ENCODE measurements at regions not wholly inside any gene's neighbourhood (a gene's known extent, or its start where the extent isn't known, plus 50 kb on each side); places are given as distances from the start of the nearest gene placed in this dataset.
"Not testable (repeated sequence)": the region's sequence is repeated elsewhere in the genome, so short reads cannot be mapped to it uniquely, and the experiment has no call there.

DNA sequence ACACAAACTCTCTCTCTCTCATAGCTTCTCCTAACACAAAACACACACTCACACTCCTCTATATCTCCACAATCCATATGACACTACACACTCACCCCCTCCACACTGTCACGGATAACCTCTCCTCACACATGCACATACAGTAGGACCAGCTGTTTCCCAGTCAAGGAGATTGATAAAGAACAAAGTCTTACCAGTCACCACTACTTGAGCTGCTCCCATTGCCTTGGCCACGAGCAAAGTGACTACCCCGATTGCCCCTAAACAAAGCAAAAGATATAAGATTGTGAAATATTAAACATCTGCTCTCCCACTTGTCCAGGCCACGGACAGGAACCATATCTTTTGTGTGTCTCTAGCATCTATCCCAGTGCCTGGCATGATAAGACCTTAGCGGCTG, 95.8 kb downstream of the TRIM69 start:
- H3K4me3 ChIP-seq (ENCODE audit: extremely low read depth, insufficient read depth, low read length, poor library complexity, severe bottlenecking); H3K36me3 ChIP-seq (ENCODE audit: control insufficient read depth, insufficient read depth, low read length); H3K9me3 ChIP-seq (ENCODE audit: control insufficient read depth, low read length); H3K27ac ChIP-seq (ENCODE audit: low read depth, low read length, severe bottlenecking); H3K4me1 ChIP-seq (ENCODE audit: control insufficient read depth, insufficient read depth, low read length, poor library complexity, severe bottlenecking): not testable (repeated sequence)
- 90 to 92% methylated on average over 1 of the region's 5 CpGs for WGBS, 2 experiments (ENCODE audit: insufficient coverage in 2 of 2)

DNA sequence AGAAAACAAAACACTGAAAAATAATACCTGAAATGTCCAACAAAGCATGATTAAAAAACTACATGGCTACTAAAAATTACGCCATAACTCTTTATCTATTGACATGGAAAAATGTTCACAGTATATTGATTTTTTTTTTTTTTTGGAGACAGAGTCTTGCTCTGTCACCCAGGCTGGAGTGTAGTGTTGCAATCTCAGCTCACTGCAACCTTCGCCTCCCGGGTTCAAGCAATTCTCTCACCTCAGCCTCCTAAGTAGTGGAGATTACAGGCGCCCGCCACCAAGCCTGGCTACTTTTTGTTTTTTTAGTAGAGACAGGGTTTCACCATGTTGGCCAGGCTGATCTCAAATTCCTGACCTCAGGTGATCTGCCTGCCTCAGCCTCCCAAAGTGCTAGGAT, 96.8 kb downstream of the TRIM69 start:
- H3K4me3 ChIP-seq (ENCODE audit: extremely low read depth, insufficient read depth, low read length, poor library complexity, severe bottlenecking); H3K4me1 ChIP-seq (ENCODE audit: control insufficient read depth, insufficient read depth, low read length, poor library complexity, severe bottlenecking); H3K27ac ChIP-seq (ENCODE audit: low read depth, low read length, severe bottlenecking); H3K36me3 ChIP-seq (ENCODE audit: control insufficient read depth, insufficient read depth, low read length); H3K9me3 ChIP-seq (ENCODE audit: control insufficient read depth, low read length): not testable (repeated sequence)
- no CpG with 5 or more reads among the region's 5 CpGs for WGBS, 2 experiments (ENCODE audit: insufficient coverage in 2 of 2)

DNA sequence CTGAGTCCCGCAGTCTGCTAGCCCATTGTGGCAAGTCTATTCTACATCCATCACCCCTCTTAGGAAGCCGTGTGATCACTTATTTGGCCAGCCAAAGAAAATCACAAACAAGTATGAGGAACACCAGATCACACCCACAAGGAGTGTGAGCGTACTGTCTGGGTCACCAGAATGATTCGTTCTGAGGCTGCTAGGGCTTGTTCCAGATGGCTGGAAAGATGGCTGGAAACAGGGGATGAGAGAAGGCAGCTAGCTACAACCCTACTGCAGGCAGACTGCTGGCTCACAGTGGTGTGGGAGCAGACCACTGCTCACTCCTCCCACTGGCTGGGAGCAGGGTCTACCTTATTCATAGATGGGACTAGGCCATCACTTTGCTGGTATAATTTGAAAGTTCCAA, 97.4 kb downstream of the TRIM69 start:
- not testable (repeated sequence) for H3K4me3 ChIP-seq (ENCODE audit: extremely low read depth, insufficient read depth, low read length, poor library complexity, severe bottlenecking); H3K4me1 ChIP-seq (ENCODE audit: control insufficient read depth, insufficient read depth, low read length, poor library complexity, severe bottlenecking); H3K27ac ChIP-seq (ENCODE audit: low read depth, low read length, severe bottlenecking); H3K9me3 ChIP-seq (ENCODE audit: control insufficient read depth, low read length); H3K36me3 ChIP-seq (ENCODE audit: control insufficient read depth, insufficient read depth, low read length)
- 100% methylated on average over 2 of the region's 4 CpGs; no CpG with 5 or more reads in 1 of the 2 experiments for WGBS, 2 experiments (ENCODE audit: insufficient coverage in 2 of 2)

DNA sequence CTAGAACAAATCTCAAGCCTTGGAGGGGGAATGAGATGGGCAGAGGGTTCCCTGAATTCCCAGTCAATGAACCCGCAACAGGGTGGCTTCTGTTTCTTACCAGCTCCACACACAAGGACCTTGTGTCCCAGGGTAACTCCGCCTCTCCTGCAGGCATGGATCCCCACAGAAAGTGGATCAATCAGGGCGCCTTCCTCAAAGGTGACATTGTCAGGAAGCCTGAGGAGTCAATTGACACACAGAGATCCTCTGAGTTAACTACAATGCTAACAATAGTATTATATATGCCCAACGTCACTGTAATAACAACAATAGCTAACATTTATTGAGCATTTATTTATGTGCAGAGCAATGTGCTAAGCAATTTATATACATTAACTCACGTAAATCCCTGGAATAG, 98.8 kb downstream of the TRIM69 start:
- WGBS, 2 experiments (ENCODE audit: insufficient coverage in 2 of 2), result no CpG with 5 or more reads among the region's 5 CpGs
- not testable (repeated sequence) for H3K4me1 ChIP-seq (ENCODE audit: control insufficient read depth, insufficient read depth, low read length, poor library complexity, severe bottlenecking); H3K9me3 ChIP-seq (ENCODE audit: control insufficient read depth, low read length); H3K36me3 ChIP-seq (ENCODE audit: control insufficient read depth, insufficient read depth, low read length); H3K4me3 ChIP-seq (ENCODE audit: extremely low read depth, insufficient read depth, low read length, poor library complexity, severe bottlenecking); H3K27ac ChIP-seq (ENCODE audit: low read depth, low read length, severe bottlenecking)

DNA sequence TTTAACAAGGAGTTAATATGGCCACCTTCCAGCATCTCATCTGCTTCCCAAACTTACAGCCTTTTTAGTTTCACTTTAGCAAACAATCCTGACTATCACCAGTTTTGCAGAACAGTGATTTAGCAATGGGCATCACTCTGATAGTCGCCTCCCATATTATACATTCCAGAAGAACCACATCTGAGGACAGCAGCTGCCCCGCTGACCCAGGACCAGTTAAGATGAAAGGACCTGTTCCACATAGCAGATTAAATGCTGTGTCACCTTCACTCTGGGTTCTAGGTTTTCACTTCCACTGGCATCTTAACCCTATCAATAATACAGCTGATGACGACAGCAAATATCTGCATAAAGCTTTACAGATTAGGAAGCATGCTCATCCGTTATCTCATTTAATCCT, 99.8 kb downstream of the TRIM69 start:
- no peak overlapping the region for H3K4me3 ChIP-seq (ENCODE audit: extremely low read depth, insufficient read depth, low read length, poor library complexity, severe bottlenecking)
- WGBS, 2 experiments (ENCODE audit: insufficient coverage in 2 of 2), result 74 to 100% methylated on average over 2 to 4 of the region's 4 CpGs
- H3K4me1 ChIP-seq (ENCODE audit: control insufficient read depth, insufficient read depth, low read length, poor library complexity, severe bottlenecking), result no peaks in the 10 kb centered on the region
- no peak overlapping the region for H3K27ac ChIP-seq (ENCODE audit: low read depth, low read length, severe bottlenecking)
- no peaks in the 10 kb centered on the region for H3K36me3 ChIP-seq (ENCODE audit: control insufficient read depth, insufficient read depth, low read length)
- H3K9me3 ChIP-seq (ENCODE audit: control insufficient read depth, low read length), result no peaks in the 10 kb centered on the region

DNA sequence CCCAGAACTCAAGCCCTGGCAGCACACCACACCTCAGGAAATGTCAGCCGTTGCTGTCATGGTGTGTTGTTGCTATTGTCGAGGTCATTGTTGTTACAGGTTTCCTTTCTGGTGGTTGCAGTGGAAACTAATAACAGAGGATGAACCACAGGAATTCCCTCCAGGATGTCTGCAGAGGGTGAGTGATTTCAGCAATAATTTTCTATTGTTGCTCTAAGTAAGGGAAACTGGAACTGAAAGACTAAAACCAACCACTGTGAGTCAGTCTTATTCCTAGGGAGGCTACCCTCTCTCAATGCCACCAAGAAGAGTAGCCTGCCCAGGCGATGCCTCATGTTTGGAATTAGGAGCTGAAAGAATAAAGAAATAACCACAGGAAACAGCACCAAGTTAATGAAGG, 102.6 kb downstream of the TRIM69 start:
- not testable (repeated sequence) for H3K4me3 ChIP-seq (ENCODE audit: extremely low read depth, insufficient read depth, low read length, poor library complexity, severe bottlenecking); H3K36me3 ChIP-seq (ENCODE audit: control insufficient read depth, insufficient read depth, low read length); H3K4me1 ChIP-seq (ENCODE audit: control insufficient read depth, insufficient read depth, low read length, poor library complexity, severe bottlenecking); H3K9me3 ChIP-seq (ENCODE audit: control insufficient read depth, low read length)
- H3K27ac ChIP-seq (ENCODE audit: low read depth, low read length, severe bottlenecking), result peak overlapping the region; percentile 59
- WGBS, 2 experiments (ENCODE audit: insufficient coverage in 2 of 2), result 82 to 100% methylated on average over 1 to 2 of the region's 3 CpGs

DNA sequence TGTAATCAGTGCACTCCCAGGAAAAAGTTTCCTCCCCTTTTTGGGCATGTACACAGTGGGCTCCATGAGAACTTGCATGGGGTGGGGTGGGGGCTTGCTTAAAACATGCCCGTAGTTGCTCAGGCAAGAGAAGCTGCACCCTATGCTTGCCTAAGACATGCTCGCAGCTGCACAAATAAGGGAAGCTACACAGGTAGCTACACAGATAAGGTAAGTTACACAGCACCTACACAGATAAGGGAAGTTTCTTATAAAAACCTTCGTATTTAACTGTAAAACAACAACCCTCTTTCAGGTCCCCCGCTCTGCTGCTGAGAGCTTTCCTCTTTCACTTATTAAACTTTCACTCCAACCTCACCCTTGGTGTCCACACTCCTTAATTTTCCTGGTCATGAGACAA, 105.4 kb downstream of the TRIM69 start:
- WGBS, 2 experiments (ENCODE audit: insufficient coverage in 2 of 2), result 86 to 90% methylated on average over 2 to 3 of the region's 4 CpGs
- H3K27ac ChIP-seq (ENCODE audit: low read depth, low read length, severe bottlenecking); H3K36me3 ChIP-seq (ENCODE audit: control insufficient read depth, insufficient read depth, low read length); H3K4me3 ChIP-seq (ENCODE audit: extremely low read depth, insufficient read depth, low read length, poor library complexity, severe bottlenecking); H3K4me1 ChIP-seq (ENCODE audit: control insufficient read depth, insufficient read depth, low read length, poor library complexity, severe bottlenecking); H3K9me3 ChIP-seq (ENCODE audit: control insufficient read depth, low read length): not testable (repeated sequence)

DNA sequence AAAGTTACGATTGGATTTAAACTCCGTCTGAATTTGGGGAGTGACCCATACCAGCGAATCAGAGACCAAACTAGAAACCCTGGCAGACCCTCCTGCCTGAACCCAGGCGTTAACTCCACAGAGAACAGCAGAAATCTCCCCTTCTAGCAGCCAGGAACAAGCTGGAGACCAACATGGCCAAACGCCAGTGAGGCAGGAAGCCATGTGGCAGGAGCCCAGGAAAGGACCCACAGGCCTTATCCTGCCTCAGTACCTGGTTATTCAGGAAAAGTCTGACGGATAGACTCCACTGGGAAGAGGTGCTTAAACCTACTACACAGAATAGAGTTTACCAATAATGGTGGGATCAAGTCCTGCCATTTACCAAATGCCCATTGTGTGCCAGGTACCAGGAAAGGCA, 106.6 kb downstream of the TRIM69 start:
- 83 to 89% methylated on average over 5 of the region's 6 CpGs for WGBS, 2 experiments (ENCODE audit: insufficient coverage in 2 of 2)
- not testable (repeated sequence) for H3K27ac ChIP-seq (ENCODE audit: low read depth, low read length, severe bottlenecking); H3K36me3 ChIP-seq (ENCODE audit: control insufficient read depth, insufficient read depth, low read length); H3K4me3 ChIP-seq (ENCODE audit: extremely low read depth, insufficient read depth, low read length, poor library complexity, severe bottlenecking); H3K9me3 ChIP-seq (ENCODE audit: control insufficient read depth, low read length); H3K4me1 ChIP-seq (ENCODE audit: control insufficient read depth, insufficient read depth, low read length, poor library complexity, severe bottlenecking)

DNA sequence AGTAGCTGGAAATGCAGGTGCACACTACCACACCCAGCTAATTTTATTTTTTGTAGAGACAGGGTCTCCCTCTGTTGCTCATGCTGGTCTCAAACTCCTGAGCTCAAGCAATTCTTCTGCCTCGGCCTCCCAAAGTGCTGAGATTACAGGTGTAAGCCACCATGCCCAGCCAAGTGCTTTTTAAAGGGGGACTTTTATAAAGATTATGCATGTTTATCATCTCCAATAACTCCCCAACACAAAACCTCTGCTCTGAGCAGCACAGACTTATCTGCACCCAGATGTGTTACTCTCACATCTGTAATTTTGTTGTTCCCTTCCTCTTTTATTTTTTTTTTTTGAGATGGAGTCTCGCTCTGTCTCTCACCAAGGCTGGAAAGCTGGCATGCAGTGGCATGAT, 108.6 kb downstream of the TRIM69 start:
- 100% methylated on average over 1 of the region's 2 CpGs; no CpG with 5 or more reads in 1 of the 2 experiments for WGBS, 2 experiments (ENCODE audit: insufficient coverage in 2 of 2)
- not testable (repeated sequence) for H3K4me3 ChIP-seq (ENCODE audit: extremely low read depth, insufficient read depth, low read length, poor library complexity, severe bottlenecking); H3K36me3 ChIP-seq (ENCODE audit: control insufficient read depth, insufficient read depth, low read length); H3K4me1 ChIP-seq (ENCODE audit: control insufficient read depth, insufficient read depth, low read length, poor library complexity, severe bottlenecking); H3K9me3 ChIP-seq (ENCODE audit: control insufficient read depth, low read length); H3K27ac ChIP-seq (ENCODE audit: low read depth, low read length, severe bottlenecking)

DNA sequence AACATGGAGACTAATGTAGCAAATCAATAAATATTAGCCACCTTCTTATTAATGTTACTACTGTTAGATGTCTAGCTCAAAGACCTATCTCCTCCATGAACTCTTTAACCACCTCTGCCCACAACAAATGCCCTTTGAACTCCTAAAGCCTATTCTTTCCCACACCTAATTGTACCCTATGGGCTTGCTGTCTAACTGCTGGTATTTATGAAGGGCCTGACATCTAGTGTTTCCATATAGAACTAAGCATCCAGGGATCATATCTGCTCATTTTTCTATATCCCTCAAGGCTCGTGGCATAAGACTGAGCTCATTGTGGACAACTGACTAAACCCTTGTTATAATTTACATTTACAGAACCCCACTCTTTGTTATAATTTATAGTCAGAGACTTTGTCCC, 109.8 kb downstream of the TRIM69 start:
- H3K27ac ChIP-seq (ENCODE audit: low read depth, low read length, severe bottlenecking); H3K4me3 ChIP-seq (ENCODE audit: extremely low read depth, insufficient read depth, low read length, poor library complexity, severe bottlenecking); H3K9me3 ChIP-seq (ENCODE audit: control insufficient read depth, low read length); H3K36me3 ChIP-seq (ENCODE audit: control insufficient read depth, insufficient read depth, low read length); H3K4me1 ChIP-seq (ENCODE audit: control insufficient read depth, insufficient read depth, low read length, poor library complexity, severe bottlenecking): not testable (repeated sequence)
- no CpG with 5 or more reads among the region's 1 CpG for whole genome bisulfite sequencing, 2 experiments (ENCODE audit: insufficient coverage in 2 of 2)

DNA sequence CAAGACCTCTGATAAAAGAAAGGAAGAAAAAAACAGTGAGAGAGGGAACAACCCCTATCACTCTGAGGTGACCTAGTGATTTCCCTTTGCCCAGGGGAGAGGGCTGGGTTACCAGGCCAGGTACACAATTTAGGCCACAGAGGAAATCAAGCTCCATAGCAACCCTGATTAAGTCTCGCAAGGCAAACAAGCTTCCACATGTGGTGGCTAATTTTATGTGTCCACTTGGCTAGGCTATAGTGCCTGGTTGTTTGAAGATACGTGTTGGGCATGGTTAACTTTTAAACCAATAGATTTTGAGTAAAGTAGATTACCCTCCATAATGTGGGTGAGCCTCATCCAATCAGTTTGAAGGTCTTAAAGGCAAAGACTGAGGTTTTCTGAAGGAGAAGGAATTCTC, 108.9 kb upstream of the TERB2 start:
- H3K9me3 ChIP-seq (ENCODE audit: control insufficient read depth, low read length); H3K4me1 ChIP-seq (ENCODE audit: control insufficient read depth, insufficient read depth, low read length, poor library complexity, severe bottlenecking); H3K4me3 ChIP-seq (ENCODE audit: extremely low read depth, insufficient read depth, low read length, poor library complexity, severe bottlenecking); H3K27ac ChIP-seq (ENCODE audit: low read depth, low read length, severe bottlenecking); H3K36me3 ChIP-seq (ENCODE audit: control insufficient read depth, insufficient read depth, low read length): not testable (repeated sequence)
- no CpG with 5 or more reads among the region's 2 CpGs for WGBS, 2 experiments (ENCODE audit: insufficient coverage in 2 of 2)

DNA sequence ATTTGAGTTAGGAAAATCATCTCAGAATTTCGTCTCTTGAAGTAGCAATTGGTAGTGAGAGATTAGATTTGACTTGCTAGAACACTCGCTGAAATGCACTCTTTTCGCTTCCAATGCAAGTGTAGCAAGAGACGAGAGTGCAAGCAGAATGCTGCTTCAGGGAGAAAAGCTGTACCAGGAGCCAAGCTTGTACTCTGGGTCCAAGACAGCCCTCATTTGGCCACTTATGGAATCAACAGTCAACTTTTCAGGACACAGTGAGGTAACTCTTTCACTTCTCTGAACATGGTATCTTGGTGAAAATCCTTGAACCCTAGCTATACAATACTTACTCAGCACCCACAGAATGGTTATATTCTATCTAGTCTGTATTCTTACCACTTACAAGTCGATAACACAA, 107.6 kb upstream of the TERB2 start:
- not testable (repeated sequence) for H3K36me3 ChIP-seq (ENCODE audit: control insufficient read depth, insufficient read depth, low read length); H3K27ac ChIP-seq (ENCODE audit: low read depth, low read length, severe bottlenecking); H3K4me1 ChIP-seq (ENCODE audit: control insufficient read depth, insufficient read depth, low read length, poor library complexity, severe bottlenecking); H3K9me3 ChIP-seq (ENCODE audit: control insufficient read depth, low read length); H3K4me3 ChIP-seq (ENCODE audit: extremely low read depth, insufficient read depth, low read length, poor library complexity, severe bottlenecking)
- 84 to 86% methylated on average over 4 to 5 of the region's 5 CpGs for WGBS, 2 experiments (ENCODE audit: insufficient coverage in 2 of 2)

All from mesodermal cell (in vitro differentiated cells).